ENCODE measurements at regions not wholly inside any gene's neighbourhood (a gene's known extent, or its start where the extent isn't known, plus 50 kb on each side); places are given as distances from the start of the nearest gene placed in this dataset.

DNA sequence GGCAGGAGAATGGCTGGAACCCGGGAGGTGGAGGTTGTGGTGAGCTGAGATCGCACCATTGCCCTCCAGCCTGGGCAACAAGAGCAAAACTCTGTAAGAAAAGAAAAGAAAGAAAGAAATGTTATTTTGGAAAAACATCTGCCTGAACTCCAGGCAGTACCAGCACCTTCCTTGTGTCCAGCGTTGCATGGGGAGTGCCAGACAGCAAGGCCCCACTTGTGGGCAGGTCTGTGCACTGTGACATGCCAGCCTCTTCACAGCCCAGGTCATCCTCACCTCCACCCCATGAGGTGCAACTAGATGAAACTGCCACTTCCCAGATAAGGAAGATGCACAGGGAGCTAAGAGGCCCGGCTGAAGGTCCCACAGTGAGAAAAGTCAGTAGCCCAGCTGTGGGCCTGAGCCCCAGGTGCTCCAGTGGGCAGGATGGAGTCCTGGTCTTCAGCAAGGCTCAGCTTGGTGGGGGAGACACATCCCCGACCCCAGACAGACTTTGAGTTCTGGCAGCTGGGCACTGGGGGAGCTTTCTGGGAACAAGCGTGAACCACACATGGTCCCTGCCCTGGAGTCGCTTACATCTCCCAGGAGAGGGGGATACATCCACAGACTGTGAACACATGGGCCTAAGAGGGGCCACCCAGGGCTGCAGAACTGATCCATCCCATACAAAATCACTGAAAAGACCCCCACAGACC, 146.9 kb upstream of the IER5L start:
- no peak for TF ChIP-seq CTCF (IDR thresholded peaks at IDR 0.05; ENCODE audit: low read depth, low read length, missing input control)
- TF ChIP-seq, protein P1, sequence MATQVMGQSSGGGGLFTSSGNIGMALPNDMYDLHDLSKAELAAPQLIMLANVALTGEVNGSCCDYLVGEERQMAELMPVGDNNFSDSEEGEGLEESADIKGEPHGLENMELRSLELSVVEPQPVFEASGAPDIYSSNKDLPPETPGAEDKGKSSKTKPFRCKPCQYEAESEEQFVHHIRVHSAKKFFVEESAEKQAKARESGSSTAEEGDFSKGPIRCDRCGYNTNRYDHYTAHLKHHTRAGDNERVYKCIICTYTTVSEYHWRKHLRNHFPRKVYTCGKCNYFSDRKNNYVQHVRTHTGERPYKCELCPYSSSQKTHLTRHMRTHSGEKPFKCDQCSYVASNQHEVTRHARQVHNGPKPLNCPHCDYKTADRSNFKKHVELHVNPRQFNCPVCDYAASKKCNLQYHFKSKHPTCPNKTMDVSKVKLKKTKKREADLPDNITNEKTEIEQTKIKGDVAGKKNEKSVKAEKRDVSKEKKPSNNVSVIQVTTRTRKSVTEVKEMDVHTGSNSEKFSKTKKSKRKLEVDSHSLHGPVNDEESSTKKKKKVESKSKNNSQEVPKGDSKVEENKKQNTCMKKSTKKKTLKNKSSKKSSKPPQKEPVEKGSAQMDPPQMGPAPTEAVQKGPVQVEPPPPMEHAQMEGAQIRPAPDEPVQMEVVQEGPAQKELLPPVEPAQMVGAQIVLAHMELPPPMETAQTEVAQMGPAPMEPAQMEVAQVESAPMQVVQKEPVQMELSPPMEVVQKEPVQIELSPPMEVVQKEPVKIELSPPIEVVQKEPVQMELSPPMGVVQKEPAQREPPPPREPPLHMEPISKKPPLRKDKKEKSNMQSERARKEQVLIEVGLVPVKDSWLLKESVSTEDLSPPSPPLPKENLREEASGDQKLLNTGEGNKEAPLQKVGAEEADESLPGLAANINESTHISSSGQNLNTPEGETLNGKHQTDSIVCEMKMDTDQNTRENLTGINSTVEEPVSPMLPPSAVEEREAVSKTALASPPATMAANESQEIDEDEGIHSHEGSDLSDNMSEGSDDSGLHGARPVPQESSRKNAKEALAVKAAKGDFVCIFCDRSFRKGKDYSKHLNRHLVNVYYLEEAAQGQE (IDR thresholded peaks at IDR 0.05): no peak
- no peak for TF ChIP-seq RXRA (IDR thresholded peaks at IDR 0.05)
- no peak for TF ChIP-seq FOXA1 (IDR thresholded peaks at IDR 0.05)
